AG04450 (cell line): ENCODE measurements at regions not wholly inside any gene's neighbourhood (a gene's known extent, or its start where the extent isn't known, plus 50 kb on each side); places are given as distances from the start of the nearest gene placed in this dataset.

Experiments
- CTCF ChIA-PET: fragments of 300-600, 350-600 bp; formaldehyde crosslinking; extraction: SDS; loops from one replicate; lab custom pipeline; 2022; ENCODE audit warnings: antibody characterized with exemption, inconsistent platforms; lab: Charles Lee
- POLR2A ChIA-PET: fragments of 350-600 bp; formaldehyde crosslinking; extraction: SDS; loops from one replicate; lab custom pipeline; 2021; ENCODE audit warnings: antibody characterized with exemption, inconsistent platforms; lab: Yijun Ruan, JAX
- DNase-seq: peaks from one replicate; pipeline ENCODE4 v3.0.0-alpha.2; 2011; ENCODE audit warnings: low read depth, low spot score
- H3K27ac ChIP-seq: one replicate; pipeline ENCODE4 v1.5.1; 2012; ENCODE audit warnings: low read depth, low read length, control low read depth
- H3K27me3 ChIP-seq: one replicate; pipeline ENCODE4 v1.6.0; 2012; ENCODE audit warnings: low read length; ENCODE audit not compliant: control insufficient read depth, insufficient read depth
- H3K4me3 ChIP-seq: 2 replicates; pipeline ENCODE4 v1.5.1; 2011; ENCODE audit warnings: mild to moderate bottlenecking, low read depth, low read length, control low read depth
- H3K9me3 ChIP-seq: 2 replicates; pipeline ENCODE4 v1.5.1; 2012; ENCODE audit warnings: low read length; ENCODE audit not compliant: control insufficient read depth, insufficient read depth
- TF ChIP-seq, protein P1 (sequence below): IDR thresholded peaks from 2 replicates; pipeline ENCODE4 v1.5.1; 2011; ENCODE audit warnings: low read depth, low read length, control low read depth, inconsistent platforms

- H3K4me3 ChIP-seq: no peak overlapping the region
- TF ChIP-seq, protein P1, sequence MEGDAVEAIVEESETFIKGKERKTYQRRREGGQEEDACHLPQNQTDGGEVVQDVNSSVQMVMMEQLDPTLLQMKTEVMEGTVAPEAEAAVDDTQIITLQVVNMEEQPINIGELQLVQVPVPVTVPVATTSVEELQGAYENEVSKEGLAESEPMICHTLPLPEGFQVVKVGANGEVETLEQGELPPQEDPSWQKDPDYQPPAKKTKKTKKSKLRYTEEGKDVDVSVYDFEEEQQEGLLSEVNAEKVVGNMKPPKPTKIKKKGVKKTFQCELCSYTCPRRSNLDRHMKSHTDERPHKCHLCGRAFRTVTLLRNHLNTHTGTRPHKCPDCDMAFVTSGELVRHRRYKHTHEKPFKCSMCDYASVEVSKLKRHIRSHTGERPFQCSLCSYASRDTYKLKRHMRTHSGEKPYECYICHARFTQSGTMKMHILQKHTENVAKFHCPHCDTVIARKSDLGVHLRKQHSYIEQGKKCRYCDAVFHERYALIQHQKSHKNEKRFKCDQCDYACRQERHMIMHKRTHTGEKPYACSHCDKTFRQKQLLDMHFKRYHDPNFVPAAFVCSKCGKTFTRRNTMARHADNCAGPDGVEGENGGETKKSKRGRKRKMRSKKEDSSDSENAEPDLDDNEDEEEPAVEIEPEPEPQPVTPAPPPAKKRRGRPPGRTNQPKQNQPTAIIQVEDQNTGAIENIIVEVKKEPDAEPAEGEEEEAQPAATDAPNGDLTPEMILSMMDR: no peak
- no peak for DNase-seq
- POLR2A ChIA-PET: no interaction called here
- no peaks in the 10 kb centered on the region for H3K9me3 ChIP-seq
- H3K27ac ChIP-seq: no peak overlapping the region
- no peaks in the 10 kb centered on the region for H3K27me3 ChIP-seq
- CTCF ChIA-PET: no interaction called here
These were observed 426.8 kb downstream of the ADGRL2 start for GRCh38 chr1:82227306-82228095.

DNA sequence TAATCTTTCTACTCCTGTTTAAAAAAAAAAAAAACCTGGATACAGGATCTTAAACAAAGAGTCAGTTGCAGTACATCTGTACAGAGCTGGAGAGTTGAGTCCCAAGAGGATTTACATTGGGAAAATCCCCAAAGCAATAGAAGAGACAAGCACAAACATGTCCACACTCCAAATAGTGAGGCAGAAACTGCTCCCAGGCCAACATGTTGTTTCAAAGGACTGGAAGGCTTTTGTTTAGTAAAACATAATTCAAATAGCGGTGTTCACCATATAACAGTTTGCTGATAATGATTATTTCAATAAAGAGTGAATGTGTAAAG is 425.4 kb downstream of the ADGRL2 start:
- no peak for DNase-seq
- H3K27ac ChIP-seq: no peak overlapping the region
- ChIA-PET CTCF (no interaction called here), POLR2A (no interaction called here)
- TF ChIP-seq, protein P1: no peak
- H3K27me3 ChIP-seq: no peaks in the 10 kb centered on the region
- H3K9me3 ChIP-seq: no peaks in the 10 kb centered on the region
- H3K4me3 ChIP-seq: no peak overlapping the region

GRCh38 chr1:82225421-82226185 is 424.9 kb downstream of the ADGRL2 start:
- H3K27ac ChIP-seq: no peak overlapping the region
- no peak for DNase-seq
- TF ChIP-seq, protein P1: no peak
- H3K4me3 ChIP-seq: no peak overlapping the region
- H3K9me3 ChIP-seq: no peaks in the 10 kb centered on the region
- ChIA-PET CTCF (no interaction called here), POLR2A (no interaction called here)
- H3K27me3 ChIP-seq: no peaks in the 10 kb centered on the region

DNA sequence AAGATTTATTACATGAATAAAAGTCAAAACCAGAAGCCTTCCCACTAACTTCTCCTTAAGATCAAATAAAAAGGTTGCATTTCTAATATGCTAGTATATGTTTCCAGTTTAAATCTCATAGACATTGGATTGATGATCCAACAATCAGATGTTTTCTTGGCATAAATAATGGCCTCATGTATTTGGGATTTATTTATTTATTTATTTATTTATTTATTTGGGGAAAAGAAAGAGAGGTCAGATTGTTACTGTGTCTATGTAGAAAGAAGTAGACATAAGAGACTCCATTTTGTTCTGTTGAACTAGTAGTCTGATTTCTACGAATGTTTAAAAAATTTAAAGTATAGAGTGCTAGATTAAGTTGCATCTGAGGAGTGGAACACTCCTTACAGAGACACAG is 422.4 kb downstream of the ADGRL2 start:
- no peaks in the 10 kb centered on the region for H3K27me3 ChIP-seq
- H3K9me3 ChIP-seq: no peaks in the 10 kb centered on the region
- H3K4me3 ChIP-seq: no peak overlapping the region
- CTCF ChIA-PET: no interaction called here
- TF ChIP-seq, protein P1: no peak
- no peak overlapping the region for H3K27ac ChIP-seq
- DNase-seq: no peak
- POLR2A ChIA-PET: no interaction called here

DNA sequence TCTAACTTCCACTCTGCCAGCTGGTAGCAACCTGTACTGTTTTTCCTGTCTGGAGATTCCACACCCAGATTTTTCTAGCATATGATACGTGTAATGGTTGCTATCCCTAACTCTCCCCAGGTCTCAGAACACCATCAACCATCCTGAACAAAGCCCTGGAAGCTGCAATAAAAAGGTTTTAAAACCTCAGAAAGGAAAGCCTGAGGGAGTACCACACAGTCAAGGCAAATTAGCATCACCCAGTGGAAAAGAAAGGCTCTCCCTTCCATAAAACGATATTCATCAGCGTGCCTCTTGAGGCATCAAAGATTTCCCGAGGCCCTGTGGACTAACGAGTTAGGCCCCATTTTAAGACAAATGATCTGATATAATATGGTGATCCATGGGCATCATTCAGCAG is 421.0 kb downstream of the ADGRL2 start:
- no peak for DNase-seq
- Histone ChIP-seq H3K9me3 (no peaks in the 10 kb centered on the region), H3K27me3 (no peaks in the 10 kb centered on the region), H3K4me3 (no peak overlapping the region), H3K27ac (no peak overlapping the region)
- ChIA-PET POLR2A (no interaction called here), CTCF (no interaction called here)
- TF ChIP-seq, protein P1: no peak
